ENCODE measurements at regions not wholly inside any gene's neighbourhood (a gene's known extent, or its start where the extent isn't known, plus 50 kb on each side); places are given as distances from the start of the nearest gene placed in this dataset.
A peak's percentile ranks its signal among the peaks of the same experiment; 100 is the strongest.

GRCh38 chr7:54838175-54838910 lies 79.3 kb upstream of the SEC61G start:
- Histone ChIP-seq H3K27ac (ENCODE audit: control insufficient read depth, insufficient read depth, low read length) (no peak overlapping the region), H3K9me1 (ENCODE audit: control insufficient read depth, extremely low read depth, insufficient read depth, low read length) (no peaks in the 10 kb centered on the region), H3K36me3 (ENCODE audit: control insufficient read depth in 2 of 2, extremely low read depth in 1 of 2, insufficient read depth in 2 of 2, low read length in 2 of 2) (no peaks in the 10 kb centered on the region), H3K27me3 (ENCODE audit: control insufficient read depth, extremely low read depth, insufficient read depth, low read length) (no peaks in the 10 kb centered on the region), H3K4me2 (ENCODE audit: control insufficient read depth, extremely low read depth, insufficient read depth, low read depth, low read length) (no peak overlapping the region), H3K4me1 (ENCODE audit: control insufficient read depth, extremely low read depth, insufficient read depth, low read length) (peaks cover 20% of the 10 kb centered on the region), H2AFZ (ENCODE audit: control insufficient read depth, low read length) (no peak overlapping the region), H3K9ac (ENCODE audit: control insufficient read depth, extremely low read depth, insufficient read depth, low read length) (no peak overlapping the region), H4K20me1 (ENCODE audit: control insufficient read depth, extremely low read depth, insufficient read depth, low read length) (no peaks in the 10 kb centered on the region), H3K4me3 (ENCODE audit: control insufficient read depth in 2 of 3, extremely low read depth in 1 of 3, insufficient read depth in 2 of 3, low read depth in 1 of 3, low read length in 3 of 3) (no peak overlapping the region), H3K79me2 (ENCODE audit: control insufficient read depth, insufficient read depth, low read length) (no peaks in the 10 kb centered on the region), H3K9me3 (ENCODE audit: control insufficient read depth, low read depth, low read length) (no peaks in the 10 kb centered on the region)
- no peak for DNase-seq (ENCODE audit: low read depth, low spot score)
- peak; percentile 32 for FAIRE-seq
- dilution Hi-C loops (cut with MboI; ENCODE audit: extremely low pct_ligation_motif_present, low sequenced_read_pairs), result no loop called here
- TF ChIP-seq EZH2 (IDR thresholded peaks at IDR 0.05; ENCODE audit: low read length), result no peak
- TF ChIP-seq, protein P1, sequence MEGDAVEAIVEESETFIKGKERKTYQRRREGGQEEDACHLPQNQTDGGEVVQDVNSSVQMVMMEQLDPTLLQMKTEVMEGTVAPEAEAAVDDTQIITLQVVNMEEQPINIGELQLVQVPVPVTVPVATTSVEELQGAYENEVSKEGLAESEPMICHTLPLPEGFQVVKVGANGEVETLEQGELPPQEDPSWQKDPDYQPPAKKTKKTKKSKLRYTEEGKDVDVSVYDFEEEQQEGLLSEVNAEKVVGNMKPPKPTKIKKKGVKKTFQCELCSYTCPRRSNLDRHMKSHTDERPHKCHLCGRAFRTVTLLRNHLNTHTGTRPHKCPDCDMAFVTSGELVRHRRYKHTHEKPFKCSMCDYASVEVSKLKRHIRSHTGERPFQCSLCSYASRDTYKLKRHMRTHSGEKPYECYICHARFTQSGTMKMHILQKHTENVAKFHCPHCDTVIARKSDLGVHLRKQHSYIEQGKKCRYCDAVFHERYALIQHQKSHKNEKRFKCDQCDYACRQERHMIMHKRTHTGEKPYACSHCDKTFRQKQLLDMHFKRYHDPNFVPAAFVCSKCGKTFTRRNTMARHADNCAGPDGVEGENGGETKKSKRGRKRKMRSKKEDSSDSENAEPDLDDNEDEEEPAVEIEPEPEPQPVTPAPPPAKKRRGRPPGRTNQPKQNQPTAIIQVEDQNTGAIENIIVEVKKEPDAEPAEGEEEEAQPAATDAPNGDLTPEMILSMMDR (optimal IDR thresholded peaks at IDR 0.05 in 1 of 3, IDR thresholded peaks at IDR 0.05 in 1 of 3, conservative IDR thresholded peaks at IDR 0.05 in 1 of 3; ENCODE audit: extremely low read depth in 1 of 3, insufficient read depth in 2 of 3, low read length in 3 of 3), result no peak

DNA sequence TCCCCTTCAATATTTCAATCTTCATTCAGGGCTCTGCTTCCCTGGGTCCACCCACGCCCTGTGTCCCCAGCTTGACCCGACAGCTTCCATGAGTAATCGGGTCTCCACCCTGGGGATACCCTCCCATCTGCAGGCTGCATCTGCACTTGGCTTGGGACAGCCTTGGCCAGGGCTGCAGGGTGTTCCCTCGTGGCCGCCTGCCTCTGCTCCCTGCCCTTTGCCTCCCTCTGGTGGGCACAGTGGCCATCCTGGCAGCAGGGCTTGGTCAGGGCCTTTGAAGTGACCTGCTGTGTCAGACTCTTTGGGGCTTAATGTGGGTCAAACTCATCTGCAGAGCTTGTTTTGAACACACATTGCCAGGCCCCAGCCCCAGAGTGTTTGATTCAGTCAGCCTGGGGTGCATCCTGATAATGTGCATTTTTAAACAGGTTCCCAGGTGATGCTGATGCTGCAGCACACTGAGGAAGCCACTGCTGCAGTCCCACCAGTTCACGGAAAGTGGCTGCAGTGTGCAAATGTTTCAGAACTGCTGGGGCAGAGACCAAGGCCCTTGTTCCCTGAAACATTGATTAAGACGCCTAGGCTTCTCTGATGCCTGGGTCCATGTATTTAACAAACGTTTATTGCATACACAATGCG lies 80.7 kb upstream of the SEC61G start:
- DNase-seq (ENCODE audit: low read depth, low spot score) (no peak), FAIRE-seq (peak; percentile 78)
- TF ChIP-seq, protein P1 (optimal IDR thresholded peaks at IDR 0.05 in 1 of 3, IDR thresholded peaks at IDR 0.05 in 1 of 3, conservative IDR thresholded peaks at IDR 0.05 in 1 of 3; ENCODE audit: extremely low read depth in 1 of 3, insufficient read depth in 2 of 3, low read length in 3 of 3), result peak; percentile 84 to 96 (median 89)
- no peak for TF ChIP-seq EZH2 (IDR thresholded peaks at IDR 0.05; ENCODE audit: low read length)
- no peak overlapping the region for H3K27ac ChIP-seq (ENCODE audit: control insufficient read depth, insufficient read depth, low read length)
- peak overlapping the region; percentile 3 for H3K4me2 ChIP-seq (ENCODE audit: control insufficient read depth, extremely low read depth, insufficient read depth, low read depth, low read length)
- H3K9me3 ChIP-seq (ENCODE audit: control insufficient read depth, low read depth, low read length), result no peaks in the 10 kb centered on the region
- H3K79me2 ChIP-seq (ENCODE audit: control insufficient read depth, insufficient read depth, low read length), result no peaks in the 10 kb centered on the region
- no peaks in the 10 kb centered on the region for H3K36me3 ChIP-seq (ENCODE audit: control insufficient read depth in 2 of 2, extremely low read depth in 1 of 2, insufficient read depth in 2 of 2, low read length in 2 of 2)
- H3K9me1 ChIP-seq (ENCODE audit: control insufficient read depth, extremely low read depth, insufficient read depth, low read length), result no peaks in the 10 kb centered on the region
- H2AFZ ChIP-seq (ENCODE audit: control insufficient read depth, low read length), result peak overlapping the region; percentile 16
- dilution Hi-C loops (cut with MboI; ENCODE audit: extremely low pct_ligation_motif_present, low sequenced_read_pairs), result no loop called here
- H3K9ac ChIP-seq (ENCODE audit: control insufficient read depth, extremely low read depth, insufficient read depth, low read length), result no peak overlapping the region
- H3K27me3 ChIP-seq (ENCODE audit: control insufficient read depth, extremely low read depth, insufficient read depth, low read length), result no peaks in the 10 kb centered on the region
- H3K4me1 ChIP-seq (ENCODE audit: control insufficient read depth, extremely low read depth, insufficient read depth, low read length), result peaks cover 31% of the 10 kb centered on the region
- H3K4me3 ChIP-seq (ENCODE audit: control insufficient read depth in 2 of 3, extremely low read depth in 1 of 3, insufficient read depth in 2 of 3, low read depth in 1 of 3, low read length in 3 of 3), result no peak overlapping the region
- no peaks in the 10 kb centered on the region for H4K20me1 ChIP-seq (ENCODE audit: control insufficient read depth, extremely low read depth, insufficient read depth, low read length)
